ENCODE measurements at regions not wholly inside any gene's neighbourhood (a gene's known extent, or its start where the extent isn't known, plus 50 kb on each side); places are given as distances from the start of the nearest gene placed in this dataset.
"Not testable (repeated sequence)": the region's sequence is repeated elsewhere in the genome, so short reads cannot be mapped to it uniquely, and the experiment has no call there.

GRCh38 chr2:59856391-59856790 is 697.1 kb downstream of the BCL11A start:
- no peak for DNase-seq

GRCh38 chr2:59853032-59853431 is 700.4 kb downstream of the BCL11A start:
- no peak for DNase-seq

DNA sequence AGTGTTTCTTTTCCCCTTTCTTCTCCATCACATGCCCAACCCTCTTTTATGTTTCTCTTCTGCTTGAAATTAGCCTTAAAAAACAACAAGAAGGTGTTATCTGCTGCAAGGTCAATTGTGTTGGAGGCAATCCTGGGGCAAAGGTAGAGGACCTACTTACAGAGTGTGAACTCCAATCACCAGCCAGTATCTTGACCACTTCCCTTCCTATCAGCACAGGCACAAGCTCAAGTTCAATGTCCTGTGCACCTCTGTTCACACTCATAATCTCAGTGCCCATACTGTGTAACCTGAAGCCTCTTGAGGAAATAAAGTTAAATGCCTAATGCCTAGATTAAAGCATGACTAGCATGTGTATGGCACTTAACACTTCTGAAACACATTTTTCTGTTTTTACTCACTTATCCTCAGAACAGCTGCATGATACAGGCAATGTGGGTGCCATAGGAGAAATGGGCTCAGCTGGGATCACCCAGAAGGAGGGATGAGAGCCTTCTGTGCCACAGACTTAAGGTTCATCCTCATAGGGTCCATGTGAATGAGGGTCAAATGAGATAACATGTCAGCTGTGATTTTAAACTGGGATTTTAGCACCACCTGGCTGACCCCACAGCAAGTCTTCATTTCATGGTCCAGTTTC is 701.5 kb downstream of the BCL11A start:
- no peak for DNase-seq

DNA sequence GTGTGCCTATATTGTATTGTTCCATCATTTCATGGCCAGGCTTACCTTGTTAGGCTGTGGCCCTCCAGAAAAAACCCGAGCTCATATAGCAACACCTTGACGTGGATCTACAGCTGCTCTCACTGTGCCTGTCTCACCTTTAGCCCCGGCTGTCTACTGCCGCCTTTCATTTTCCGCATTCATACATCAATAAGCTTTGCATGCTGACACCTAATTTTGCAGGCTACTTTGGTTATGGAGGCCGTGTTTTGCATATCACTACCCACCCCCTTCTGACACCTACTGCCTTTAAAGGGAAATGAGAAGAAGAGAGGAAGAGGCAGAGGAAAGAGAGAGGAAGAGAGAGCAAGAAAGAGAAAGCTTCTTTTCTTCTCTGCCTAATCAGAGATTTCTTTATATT is 702.9 kb downstream of the BCL11A start:
- no peak for DNase-seq

- no peak for DNase-seq
These were observed 719.5 kb downstream of the BCL11A start for GRCh38 chr2:59833941-59834340.

GRCh38 chr2:59830601-59831000 is 722.9 kb downstream of the BCL11A start:
- no peak for DNase-seq

DNA sequence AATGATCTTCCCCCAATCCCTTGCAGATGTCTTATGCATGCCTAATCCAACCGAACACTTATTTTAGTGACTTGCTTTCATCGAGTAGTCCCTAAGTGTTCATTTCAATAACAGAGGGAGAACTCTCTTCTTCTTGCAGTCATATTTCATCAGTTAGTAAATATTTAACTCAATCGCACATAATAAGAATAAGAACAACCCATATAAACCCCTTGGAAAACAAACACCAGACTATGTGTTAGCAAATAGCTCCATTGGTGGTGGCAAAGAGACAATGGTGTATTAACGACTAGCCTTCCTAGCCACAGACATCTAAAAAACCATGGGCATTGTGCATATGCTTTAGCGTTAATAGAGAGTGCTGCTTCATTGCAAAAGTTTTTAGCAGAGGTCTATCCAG is 725.8 kb downstream of the BCL11A start:
- DNase-seq = no peak

DNA sequence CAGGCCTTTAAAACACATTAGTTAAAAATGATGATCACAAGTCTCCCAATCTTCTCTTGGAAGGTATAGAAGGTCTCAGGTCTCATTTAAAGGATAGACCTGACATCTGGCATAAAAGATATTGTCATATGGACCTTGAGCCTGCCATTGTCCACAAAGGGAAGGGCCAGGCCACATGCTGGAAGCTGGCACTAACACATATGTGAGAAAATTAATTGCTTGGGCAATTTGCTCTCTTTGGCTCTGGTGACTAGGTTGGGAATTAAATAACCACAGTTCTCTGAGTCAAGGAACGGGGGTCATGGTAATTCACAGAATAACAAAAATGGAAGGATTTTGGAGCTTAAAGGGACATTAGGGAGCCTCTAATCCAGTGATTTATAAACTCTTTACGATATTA is 727.3 kb downstream of the BCL11A start:
- DNase-seq = no peak

DNA sequence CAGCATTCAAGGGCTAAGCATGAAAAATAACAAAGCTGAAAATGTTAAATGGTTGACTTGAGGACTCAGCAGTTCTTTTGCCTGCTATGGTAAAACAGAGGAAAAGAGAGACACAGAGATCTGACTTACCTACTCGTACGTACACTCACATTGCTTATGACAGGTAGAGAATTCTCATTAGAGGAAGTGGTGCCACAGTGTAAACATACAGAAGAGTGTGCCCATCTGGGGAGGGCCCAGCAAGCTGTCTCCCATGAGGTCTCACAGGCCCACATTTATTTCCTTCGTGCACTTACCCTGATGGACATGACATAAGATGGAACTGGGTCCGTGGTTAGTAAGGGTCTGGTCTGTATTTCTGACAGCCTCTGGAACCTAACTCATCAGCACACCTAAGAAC is 729.1 kb downstream of the BCL11A start:
- DNase-seq = no peak

DNA sequence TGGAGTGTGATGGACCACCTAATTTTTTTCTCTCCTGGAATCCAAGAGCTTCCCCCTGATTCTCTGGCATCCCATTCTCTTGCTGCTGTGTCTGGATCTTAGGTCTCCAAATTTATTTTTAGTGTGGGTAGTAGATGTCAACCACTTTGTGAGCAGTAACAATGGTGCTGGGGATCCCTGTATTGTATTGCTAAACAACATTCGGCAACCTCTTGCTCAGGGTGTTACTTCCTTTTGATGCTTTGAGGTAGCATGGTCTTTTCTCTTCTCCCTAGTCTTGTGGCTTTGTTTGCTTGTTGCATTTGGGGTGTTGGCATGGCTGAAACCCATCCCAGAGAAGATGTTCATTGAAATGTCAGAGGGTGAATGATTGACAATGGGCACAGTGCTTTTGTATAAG is 737.4 kb downstream of the BCL11A start:
- no peak for DNase-seq

DNA sequence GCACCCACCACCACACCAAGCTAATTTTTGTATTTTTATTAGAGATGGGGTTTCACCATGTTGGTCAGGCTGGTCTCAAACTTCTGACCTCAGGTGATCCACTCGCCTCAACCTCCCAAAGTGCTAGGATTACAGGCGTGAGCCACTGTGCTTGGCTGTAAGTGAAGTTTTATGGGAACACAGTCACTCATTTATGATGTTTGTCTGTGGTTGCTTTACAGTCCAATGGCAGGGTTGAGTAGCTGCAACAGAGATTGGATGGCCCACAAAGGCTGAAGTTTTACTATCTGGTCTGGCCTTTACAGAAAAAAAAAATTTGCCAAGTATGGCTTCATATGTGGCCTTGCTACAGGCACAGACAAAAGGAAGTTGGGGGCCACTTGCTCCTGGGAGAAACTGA is 743.2 kb downstream of the BCL11A start:
- not testable (repeated sequence) for DNase-seq

GRCh38 chr2:59806486-59806885 is 747.0 kb downstream of the BCL11A start:
- no peak for DNase-seq

DNA sequence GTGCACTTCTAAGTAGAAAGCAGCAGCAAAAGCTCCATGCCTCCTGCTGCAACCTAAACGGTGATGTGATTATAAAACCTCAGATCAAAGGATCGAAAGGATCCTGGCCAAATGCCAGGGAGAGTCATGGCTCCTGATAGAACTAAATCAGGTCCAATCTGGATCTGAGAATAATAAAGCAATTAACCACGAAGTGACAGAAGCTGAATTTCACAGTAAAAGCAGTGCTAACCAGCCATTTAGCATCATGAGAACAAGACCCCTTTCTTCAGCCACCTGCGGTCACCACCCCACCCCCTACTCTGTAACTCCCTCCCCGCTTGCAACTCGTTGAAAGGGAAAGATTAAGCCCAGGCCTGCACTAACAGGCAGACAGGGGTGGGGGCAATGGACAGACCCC is 748.7 kb downstream of the BCL11A start:
- peak; percentile 64 for DNase-seq

DNA sequence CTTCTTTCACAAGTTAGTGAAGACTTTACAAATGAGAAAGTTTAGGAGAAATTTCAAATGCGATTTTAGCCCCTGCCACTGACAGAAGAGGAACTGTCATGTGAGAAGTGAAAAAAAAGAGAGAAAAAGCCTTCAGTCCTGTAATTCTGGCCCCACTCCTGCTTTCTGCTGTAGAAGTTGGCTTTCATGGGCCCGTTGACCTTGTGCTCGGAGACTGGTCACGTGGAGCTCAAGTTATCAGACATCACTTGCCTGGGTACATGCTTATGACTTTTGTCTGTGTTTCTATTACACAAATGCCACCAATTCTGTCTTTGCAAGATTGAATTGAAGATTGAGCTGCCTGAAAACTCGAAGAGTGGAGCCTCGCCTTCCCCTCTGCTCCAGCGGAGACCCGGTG is 749.9 kb downstream of the BCL11A start:
- DNase-seq = no peak

- DNase-seq = no peak
These were observed 754.7 kb downstream of the BCL11A start for GRCh38 chr2:59798687-59799232.

DNA sequence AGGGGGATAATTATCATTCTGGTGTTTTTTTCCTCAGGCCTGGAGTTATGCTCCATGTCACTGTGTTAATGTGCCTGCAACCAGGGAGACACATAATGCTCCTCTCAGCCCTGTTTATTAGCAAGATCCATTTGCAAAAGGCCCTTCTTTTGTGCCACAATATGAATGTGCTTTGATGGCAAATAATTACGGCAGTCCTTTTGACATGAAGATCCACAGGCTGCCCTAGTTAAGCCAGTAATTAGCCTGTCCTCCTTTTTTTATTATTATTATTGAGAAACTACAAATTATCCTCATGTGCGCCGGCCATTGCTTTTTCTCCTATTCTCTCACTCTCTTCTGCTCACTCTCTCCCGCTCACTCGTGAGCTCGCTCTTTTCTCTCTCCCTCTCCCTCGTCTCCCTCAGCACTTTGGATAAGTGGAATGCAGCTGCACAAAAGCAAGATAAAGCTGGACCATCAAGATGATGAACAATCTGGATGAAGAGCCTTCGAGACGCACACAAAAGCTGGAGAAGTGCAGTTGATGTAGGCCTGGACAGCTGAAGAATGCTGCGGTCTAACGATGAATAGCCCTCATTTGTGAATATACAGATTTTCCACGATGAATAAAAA is 762.3 kb downstream of the BCL11A start:
- no peak for DNase-seq

DNA sequence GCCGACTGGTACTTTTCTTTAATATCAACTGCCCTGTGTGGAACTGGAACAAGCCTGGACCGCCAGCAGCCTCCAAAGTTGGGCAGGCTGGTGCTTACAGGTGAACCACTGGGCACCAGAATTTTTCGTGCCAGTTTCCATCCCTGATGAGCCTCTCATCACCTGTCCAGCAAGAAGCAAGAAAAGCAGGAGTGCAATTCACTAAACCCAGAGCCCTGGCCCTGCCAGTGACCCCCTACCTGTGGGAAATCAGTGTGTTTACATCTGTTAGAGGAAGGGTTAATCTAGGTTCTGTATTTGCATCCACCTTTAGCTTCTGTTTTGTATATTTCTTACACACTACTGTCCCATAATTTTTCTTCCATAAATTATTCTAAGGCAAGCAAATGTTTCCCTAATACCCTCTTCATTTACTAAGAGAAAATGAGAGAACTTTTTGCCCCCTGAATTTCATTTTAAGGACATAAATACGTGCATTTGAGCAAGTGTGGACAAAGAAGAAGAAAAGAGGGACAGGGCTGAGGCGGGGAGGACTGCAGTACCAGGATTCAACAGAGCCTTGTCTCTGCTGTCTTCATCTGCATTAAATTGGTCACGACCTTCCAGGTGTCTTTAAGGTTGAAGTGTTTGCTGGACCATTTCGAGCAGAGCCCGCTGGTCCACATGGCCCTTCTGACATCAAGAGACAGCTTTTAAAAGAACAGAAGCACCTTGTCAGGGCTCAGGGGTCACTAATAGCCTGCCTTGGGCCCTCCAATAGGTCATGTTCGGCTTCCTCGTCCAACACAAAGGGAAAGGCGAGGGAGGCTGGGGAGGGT is 763.1 kb downstream of the BCL11A start:
- DNase-seq = no peak

DNA sequence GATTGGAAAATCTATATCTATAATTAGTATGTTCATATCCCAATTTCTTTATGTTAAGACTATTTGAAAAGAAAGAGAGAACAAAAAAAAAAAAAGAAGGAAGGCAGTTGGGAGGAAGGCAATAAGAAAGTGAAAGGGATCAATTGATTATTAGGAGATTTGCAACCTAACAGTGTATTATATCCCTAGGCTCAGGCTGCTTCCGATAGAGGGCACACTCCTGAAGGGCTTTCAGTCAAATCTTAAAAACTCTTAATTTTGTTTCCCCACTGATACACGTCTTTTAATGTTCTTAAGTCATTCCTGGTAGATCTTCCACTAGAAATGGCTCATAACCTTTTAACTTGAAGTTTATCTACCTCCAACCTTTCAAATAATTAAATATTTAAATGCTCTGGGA is 763.9 kb downstream of the BCL11A start:
- DNase-seq = no peak

- no peak for DNase-seq
These were observed 766.4 kb downstream of the BCL11A start for GRCh38 chr2:59787095-59787494.

DNA sequence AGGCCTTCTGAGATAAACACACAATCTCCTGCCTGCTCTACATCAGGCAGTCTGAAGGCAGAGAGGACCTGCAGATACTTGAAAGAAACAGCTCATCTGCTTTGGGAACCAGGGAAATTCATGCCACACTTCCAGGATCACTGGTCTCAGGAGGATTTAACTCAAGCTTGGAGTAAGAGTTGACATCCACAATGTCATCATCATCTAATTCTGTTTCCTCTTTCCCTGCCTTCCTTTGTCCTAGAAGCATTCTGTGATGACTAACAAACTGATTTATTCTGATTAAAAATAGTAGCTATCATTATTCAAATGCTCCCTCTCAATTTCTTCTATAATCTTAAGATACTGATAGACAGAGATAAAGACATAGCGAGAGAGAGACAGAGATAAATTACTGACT is 766.8 kb downstream of the BCL11A start:
- no peak for DNase-seq

DNA sequence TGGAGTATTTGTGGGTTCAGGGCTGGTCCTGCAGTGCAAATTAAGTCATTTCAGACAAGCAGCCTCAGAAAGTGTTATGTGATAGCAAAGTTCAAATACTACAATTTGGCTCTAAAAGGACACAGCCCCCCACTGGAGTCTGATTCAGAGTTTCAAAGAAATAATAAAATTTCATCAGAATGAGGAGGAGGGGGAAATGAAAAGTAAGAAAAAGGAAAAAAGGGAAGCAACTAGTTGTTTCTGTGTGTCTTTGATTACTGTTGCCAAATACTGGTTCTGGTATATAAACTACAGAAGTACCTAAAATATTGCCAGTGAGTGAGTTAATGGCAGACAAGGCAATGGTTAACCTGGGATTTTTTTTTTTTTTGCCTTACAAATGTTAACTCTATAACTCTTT is 773.9 kb downstream of the BCL11A start:
- no peak for DNase-seq

DNA sequence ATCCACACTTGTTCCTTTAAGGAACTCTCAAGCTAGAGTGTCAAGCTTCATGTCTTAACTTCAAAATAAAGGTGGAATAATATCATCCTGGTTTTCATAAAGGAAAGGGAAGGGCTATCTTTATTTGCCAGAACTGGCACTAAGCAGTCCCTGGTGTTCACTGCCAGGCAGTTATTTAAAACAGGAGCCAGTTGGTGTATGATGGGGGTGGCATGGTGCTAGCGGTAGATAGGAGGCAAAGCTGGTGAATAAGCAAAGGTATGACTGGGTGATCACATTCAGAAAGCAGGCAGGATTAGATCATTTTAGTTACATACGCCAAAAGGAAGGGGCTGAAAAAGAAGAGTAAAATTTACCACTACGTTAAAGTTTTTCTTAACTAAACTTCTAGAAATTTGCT is 776.3 kb downstream of the BCL11A start:
- DNase-seq = no peak

DNA sequence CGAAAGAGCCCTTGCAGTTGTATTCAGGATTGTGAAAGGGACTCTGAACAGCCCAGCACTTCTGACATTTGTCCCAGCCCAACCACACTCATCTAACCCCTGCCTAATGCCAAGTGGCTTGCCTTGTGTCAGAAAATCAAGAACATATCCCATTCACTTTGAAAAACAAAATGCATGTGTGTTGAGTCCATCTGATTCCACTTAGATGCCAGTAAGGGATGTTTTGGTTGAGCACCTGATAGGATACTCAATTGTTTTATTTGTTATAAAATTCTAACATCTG is 776.8 kb downstream of the BCL11A start:
- no peak for DNase-seq

- DNase-seq = no peak
These were observed 778.5 kb downstream of the BCL11A start for GRCh38 chr2:59774821-59775433.
